WERI-Rb-1 (cell line): ENCODE measurements at regions not wholly inside any gene's neighbourhood (a gene's known extent, or its start where the extent isn't known, plus 50 kb on each side); places are given as distances from the start of the nearest gene placed in this dataset.

Experiments
- DNase-seq: peaks from one replicate; pipeline ENCODE4 v3.0.0-alpha.2; 2020
- H3K27ac ChIP-seq: fragments of 250-450 bp; sonication (Bioruptor Pico); 2 replicates; pipeline ENCODE4 v1.5.1; 2020; ENCODE audit warnings: mild to moderate bottlenecking, moderate library complexity
- H3K27me3 ChIP-seq: fragments of 250-450 bp; sonication (Bioruptor Pico); 2 replicates; pipeline ENCODE4 v1.5.1; 2021; ENCODE audit warnings: mild to moderate bottlenecking, low read depth, moderate library complexity; ENCODE audit not compliant: insufficient read depth, severe bottlenecking
- H3K36me3 ChIP-seq: fragments of 250-450 bp; sonication (Bioruptor Pico); 2 replicates; pipeline ENCODE4 v1.5.1; 2020; ENCODE audit warnings: mild to moderate bottlenecking, moderate library complexity
- H3K4me3 ChIP-seq: 2 replicates; pipeline ENCODE4 v1.5.1; 2011; ENCODE audit warnings: low read depth, mild to moderate bottlenecking, control low read depth, low read length
- H3K9me3 ChIP-seq: fragments of 250-450 bp; sonication (Bioruptor Pico); 2 replicates; pipeline ENCODE4 v1.5.1; 2021; ENCODE audit warnings: mild to moderate bottlenecking, moderate library complexity; ENCODE audit not compliant: severe bottlenecking
- CTCF ChIP-seq: IDR thresholded peaks from 2 replicates; pipeline ENCODE4 v1.5.1; 2011; ENCODE audit warnings: low read depth, mild to moderate bottlenecking, control low read depth, inconsistent platforms, low read length

GRCh38 chr22:48342016-48342415 is 1485.7 kb downstream of the BRD1 start:
- H3K27ac ChIP-seq: no peak overlapping the region
- no peak overlapping the region for H3K4me3 ChIP-seq
- no peak for DNase-seq
- no peaks in the 10 kb centered on the region for H3K36me3 ChIP-seq
- no peaks in the 10 kb centered on the region for H3K27me3 ChIP-seq
- no peak for TF ChIP-seq CTCF
- H3K9me3 ChIP-seq: no peaks in the 10 kb centered on the region

- no peak for TF ChIP-seq CTCF
- no peak for DNase-seq
Observed at GRCh38 chr22:48340727-48341709, 1486.7 kb downstream of the BRD1 start.

GRCh38 chr22:48340191-48340590 is 1487.5 kb downstream of the BRD1 start:
- H3K27me3 ChIP-seq: no peaks in the 10 kb centered on the region
- no peak overlapping the region for H3K27ac ChIP-seq
- no peaks in the 10 kb centered on the region for H3K36me3 ChIP-seq
- H3K4me3 ChIP-seq: no peak overlapping the region
- no peak for DNase-seq
- no peaks in the 10 kb centered on the region for H3K9me3 ChIP-seq
- TF ChIP-seq CTCF: no peak

More at GRCh38 chr22:48340727-48341709, 1486.7 kb downstream of the BRD1 start:
- H3K27ac ChIP-seq: no peak overlapping the region
- no peaks in the 10 kb centered on the region for H3K36me3 ChIP-seq
- no peaks in the 10 kb centered on the region for H3K9me3 ChIP-seq
- no peak overlapping the region for H3K4me3 ChIP-seq
- no peaks in the 10 kb centered on the region for H3K27me3 ChIP-seq

GRCh38 chr22:48338793-48339705 is 1488.6 kb downstream of the BRD1 start:
- Histone ChIP-seq H3K27ac (no peak overlapping the region), H3K9me3 (no peaks in the 10 kb centered on the region)
- no peak for TF ChIP-seq CTCF

GRCh38 chr22:48337957-48338792 is 1489.5 kb downstream of the BRD1 start:
- Histone ChIP-seq H3K36me3 (no peaks in the 10 kb centered on the region), H3K27me3 (no peaks in the 10 kb centered on the region), H3K9me3 (no peaks in the 10 kb centered on the region), H3K4me3 (no peak overlapping the region), H3K27ac (no peak overlapping the region)
- no peak for DNase-seq
- TF ChIP-seq CTCF: no peak

More at GRCh38 chr22:48338793-48339705, 1488.6 kb downstream of the BRD1 start:
- Histone ChIP-seq H3K4me3 (no peak overlapping the region), H3K27me3 (no peaks in the 10 kb centered on the region), H3K36me3 (no peaks in the 10 kb centered on the region)
- no peak for DNase-seq
